Transverse colon (tissue), 4 donors: ENCODE measurements at regions not wholly inside any gene's neighbourhood (a gene's known extent, or its start where the extent isn't known, plus 50 kb on each side); places are given as distances from the start of the nearest gene placed in this dataset.
"Not testable (repeated sequence)": the region's sequence is repeated elsewhere in the genome, so short reads cannot be mapped to it uniquely, and the experiment has no call there.

ENCODE experiments used
- DNase-seq: peaks from one replicate; pipeline ENCODE4 v3.0.0-alpha.2; 2019
- H3K27ac ChIP-seq, 4 donors: fragments of 200-600 bp; sonication (generic); 2 replicates each; pipeline ENCODE4 v1.5.1; 2016 to 2018; ENCODE audit warnings: inconsistent platforms in 4 of 4
- H3K27me3 ChIP-seq: fragments of 200-600 bp; sonication (generic); 2 replicates; pipeline ENCODE4 v1.5.1; 2017; ENCODE audit warnings: inconsistent platforms
- H3K36me3 ChIP-seq, 4 donors: fragments of 200-600 bp; sonication (generic); 2 replicates each; pipeline ENCODE4 v1.5.1; 2017 to 2019; ENCODE audit warnings: inconsistent platforms in 4 of 4
- H3K4me1 ChIP-seq, 4 donors: fragments of 200-600 bp; sonication (generic); 2 replicates each; pipeline ENCODE4 v1.5.1; 2017 to 2020; ENCODE audit warnings: inconsistent platforms in 4 of 4
- H3K4me3 ChIP-seq, 4 donors: fragments of 200-600 bp; sonication (generic); 1 replicate in 1 of 4; 2 replicates in 3 of 4; pipeline versions ENCODE4 v1.5.1 to v1.6.1; 2017 to 2019; ENCODE audit warnings: inconsistent platforms in 4 of 4
- H3K9me3 ChIP-seq, 2 donors: fragments of 200-600 bp; sonication (generic); 2 replicates each; pipeline ENCODE4 v1.5.1; 2017 to 2019; ENCODE audit warnings: inconsistent platforms in 2 of 2
- WGBS, 2 donors: methylation state at CpG; one replicate each; pipeline ENCODE4 v1.1.5; 2018; ENCODE audit warnings: low coverage in 1 of 2; 5-methylcytosine and 5-hydroxymethylcytosine counted together
- in situ Hi-C, 4 donors: fragments of 200-750 bp; cut with MboI; loops; one replicate each; pipeline versions ENCODE4 v1.15.0 to v1.15.1; 2017; ENCODE audit warnings: low sequenced_read_pairs in 3 of 4, low pct_ligation_motif_present in 1 of 4, low pct_unique_long_range_greater_than_20kb in 1 of 4
- intact Hi-C: fragments of 100-400 bp; cut with DNase I; formaldehyde crosslinking; loops from one replicate; pipeline ENCODE4 v1.15.1; 2023; ENCODE audit warnings: low total_unique reads

GRCh38 chr16:88184566-88185355 lies 198.0 kb upstream of the ZNF469 start:
- H3K4me1 ChIP-seq, H3K27ac ChIP-seq, in situ Hi-C loops, H3K36me3 ChIP-seq, H3K9me3 ChIP-seq, intact Hi-C loops, H3K4me3 ChIP-seq, DNase-seq, H3K27me3 ChIP-seq: not testable (repeated sequence)
- 92% methylated on average over 17 of the region's 36 CpGs; no CpG with 5 or more reads in 1 of the 2 donors for WGBS, 2 donors

GRCh38 chr16:88185406-88185805 lies 197.4 kb upstream of the ZNF469 start:
- H3K9me3 ChIP-seq, in situ Hi-C loops, H3K4me3 ChIP-seq, intact Hi-C loops, H3K27me3 ChIP-seq, H3K36me3 ChIP-seq, H3K4me1 ChIP-seq, H3K27ac ChIP-seq, DNase-seq: not testable (repeated sequence)
- 93% methylated on average over 6 of the region's 9 CpGs; no CpG with 5 or more reads in 1 of the 2 donors for WGBS, 2 donors

GRCh38 chr16:88185976-88186888 lies 196.5 kb upstream of the ZNF469 start:
- H3K9me3 ChIP-seq, H3K27ac ChIP-seq, H3K4me1 ChIP-seq, H3K4me3 ChIP-seq, DNase-seq, in situ Hi-C loops, H3K36me3 ChIP-seq, intact Hi-C loops, H3K27me3 ChIP-seq: not testable (repeated sequence)
- WGBS, 2 donors = 79 to 80% methylated on average over 6 to 55 of the region's 55 CpGs

- in situ Hi-C loops, H3K4me1 ChIP-seq, intact Hi-C loops, H3K36me3 ChIP-seq, H3K4me3 ChIP-seq, H3K27ac ChIP-seq, DNase-seq, H3K27me3 ChIP-seq, H3K9me3 ChIP-seq: not testable (repeated sequence)
- WGBS, 2 donors = 73 to 82% methylated on average over 5 to 13 of the region's 27 CpGs
Measured at GRCh38 chr16:88186889-88187870, 195.6 kb upstream of the ZNF469 start.

GRCh38 chr16:88188171-88188895 lies 194.4 kb upstream of the ZNF469 start:
- H3K9me3 ChIP-seq, intact Hi-C loops, H3K4me3 ChIP-seq, H3K36me3 ChIP-seq, in situ Hi-C loops, DNase-seq, H3K27me3 ChIP-seq, H3K4me1 ChIP-seq, H3K27ac ChIP-seq: not testable (repeated sequence)
- WGBS, 2 donors = 82% methylated on average over 8 of the region's 13 CpGs; no CpG with 5 or more reads in 1 of the 2 donors

- in situ Hi-C loops = not testable (repeated sequence)
Measured at GRCh38 chr16:88190592-88191095, 192.1 kb upstream of the ZNF469 start.

GRCh38 chr16:88191168-88191567 lies 191.6 kb upstream of the ZNF469 start:
- H3K27me3 ChIP-seq = peaks cover 13% of the 10 kb centered on the region
- DNase-seq, in situ Hi-C loops, H3K9me3 ChIP-seq, H3K4me3 ChIP-seq, H3K27ac ChIP-seq, H3K4me1 ChIP-seq, H3K36me3 ChIP-seq: not testable (repeated sequence)
- WGBS, 2 donors = 92 to 94% methylated on average over 3 to 9 of the region's 9 CpGs
- intact Hi-C loops = loop anchor here (10.0 kb wide), 1 partner anchor 244 kb away; no protein-coding TSS in a partner anchor

More at GRCh38 chr16:88190592-88191095, 192.1 kb upstream of the ZNF469 start:
- intact Hi-C loops = loop anchor here (10.0 kb wide), 1 partner anchor 244 kb away; no protein-coding TSS in a partner anchor
- not testable (repeated sequence) for H3K4me3 ChIP-seq, H3K9me3 ChIP-seq, H3K36me3 ChIP-seq, DNase-seq, H3K27ac ChIP-seq
- WGBS, 2 donors = 20 to 52% methylated on average over 1 to 3 of the region's 3 CpGs
- Histone ChIP-seq H3K27me3 (peaks cover 13% of the 10 kb centered on the region), H3K4me1 (peaks cover 0 to 12% (median 0%) of the 10 kb centered on the region in 4 donors)
